ENCODE measurements at regions not wholly inside any gene's neighbourhood (a gene's known extent, or its start where the extent isn't known, plus 50 kb on each side); places are given as distances from the start of the nearest gene placed in this dataset.

DNA sequence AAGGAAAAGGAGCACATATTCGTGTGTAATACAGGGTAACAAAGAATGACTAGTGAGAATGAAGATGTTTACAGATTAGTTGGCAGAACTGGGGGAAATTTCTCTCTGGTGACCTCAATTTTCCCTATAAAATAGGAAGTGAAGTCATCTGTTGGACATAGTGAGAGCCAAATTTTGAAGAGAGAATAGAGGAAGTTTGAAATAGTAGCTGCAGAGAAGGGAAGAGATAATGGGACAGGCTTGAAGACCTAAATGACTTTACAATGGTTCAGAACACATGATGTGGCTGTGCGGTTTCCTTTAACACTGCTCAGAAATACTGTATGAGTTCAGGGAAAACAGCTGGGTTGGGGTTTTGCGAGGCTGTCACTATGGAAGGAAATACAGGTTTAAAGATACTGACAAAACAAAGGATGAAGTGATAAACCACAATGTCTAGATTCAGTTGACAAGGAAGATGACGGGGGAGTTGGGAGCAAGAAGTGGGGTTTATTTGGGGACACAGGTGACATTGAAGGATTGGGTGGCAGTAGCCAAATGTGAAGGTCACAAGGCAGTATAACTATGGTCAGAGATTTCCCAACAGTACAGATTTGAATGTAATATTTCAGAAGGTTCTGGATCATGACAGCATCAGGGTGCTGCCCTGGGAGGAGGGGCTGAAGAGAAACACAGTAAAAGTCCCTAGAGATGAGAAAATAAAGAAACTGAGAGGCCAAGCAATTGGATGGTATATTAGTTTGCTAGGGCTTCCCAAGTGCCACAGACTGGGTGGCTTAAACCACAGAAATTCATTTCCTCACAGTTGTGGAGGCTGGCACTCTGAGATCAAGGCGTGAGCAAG, 82.6 kb upstream of the TANK start:
- DNase-seq, result no peak

DNA sequence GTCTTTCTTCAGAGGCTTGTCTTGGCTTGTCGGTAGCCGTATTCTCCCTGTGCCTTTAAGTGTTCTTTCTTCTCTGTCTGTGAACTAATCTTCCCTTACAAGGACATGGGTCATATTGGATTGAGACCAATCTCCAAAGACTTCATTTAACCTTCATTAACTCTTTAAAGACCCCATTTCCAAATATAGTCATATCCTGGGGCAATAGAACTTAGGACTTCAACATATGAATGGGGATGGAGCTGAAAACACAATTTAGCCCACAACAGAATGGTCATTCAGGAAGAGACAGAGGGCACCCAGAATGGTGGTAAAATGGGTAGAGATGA, 82.1 kb upstream of the TANK start:
- DNase-seq, result no peak

- no peak for DNase-seq
These were observed 75.1 kb upstream of the TANK start for GRCh38 chr2:161085149-161085548.

DNA sequence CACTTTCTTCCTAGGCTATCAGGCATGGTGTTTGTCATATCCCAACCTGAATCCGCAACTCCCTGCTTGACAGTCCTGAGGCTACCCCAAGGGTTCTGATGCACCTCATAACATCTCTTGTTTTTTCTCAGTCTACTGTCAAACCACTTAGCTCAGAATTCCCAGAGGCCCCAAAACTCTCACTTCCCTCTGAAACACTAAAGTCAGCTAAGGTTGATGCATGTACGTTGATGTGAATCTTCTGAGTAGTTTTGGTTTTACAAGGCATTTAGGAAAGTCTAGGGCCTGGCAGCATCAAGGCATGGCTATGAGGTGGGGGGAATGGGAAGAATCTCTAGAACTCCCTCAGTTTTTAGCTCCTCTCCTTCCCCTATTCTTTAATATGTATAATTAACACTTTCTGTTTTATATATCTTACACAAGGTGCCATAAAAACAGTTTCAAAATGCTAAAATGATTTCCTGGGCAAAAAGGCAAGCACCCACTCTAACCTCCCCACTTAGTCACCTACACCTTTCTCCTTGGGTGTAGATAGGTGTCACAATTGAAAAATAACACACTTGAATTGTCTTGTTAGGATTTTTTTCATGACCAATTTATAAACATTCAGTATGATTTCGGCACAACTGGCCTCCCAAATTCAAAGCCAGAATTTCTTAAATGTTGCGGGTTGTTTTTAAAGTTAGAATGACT, 71.4 kb upstream of the TANK start:
- no peak for DNase-seq

DNA sequence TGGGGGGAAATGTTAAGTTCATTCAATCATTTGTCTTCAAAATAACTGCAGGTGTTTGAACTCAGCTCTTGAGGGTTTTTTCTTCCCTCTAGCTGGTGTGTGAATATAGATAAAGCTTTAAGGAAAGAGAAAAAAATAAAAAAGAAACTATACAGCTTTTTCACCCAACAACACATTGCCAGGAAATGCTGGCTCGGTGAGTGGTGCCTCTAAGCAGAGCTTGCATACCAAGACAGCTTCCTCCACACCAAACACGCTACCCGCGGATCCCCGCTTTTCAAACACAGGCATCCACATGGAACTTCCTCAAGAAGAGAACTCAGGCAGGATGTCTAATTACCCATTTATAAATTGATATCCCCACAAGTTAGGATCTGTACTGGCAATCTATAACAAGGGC, 69.8 kb upstream of the TANK start:
- DNase-seq, result no peak

- DNase-seq, result no peak
These were observed 64.9 kb upstream of the TANK start for GRCh38 chr2:161095314-161095713.

GRCh38 chr2:161096336-161096735, 63.9 kb upstream of the TANK start:
- no peak for DNase-seq

GRCh38 chr2:161097157-161097556, 63.1 kb upstream of the TANK start:
- DNase-seq, result no peak

DNA sequence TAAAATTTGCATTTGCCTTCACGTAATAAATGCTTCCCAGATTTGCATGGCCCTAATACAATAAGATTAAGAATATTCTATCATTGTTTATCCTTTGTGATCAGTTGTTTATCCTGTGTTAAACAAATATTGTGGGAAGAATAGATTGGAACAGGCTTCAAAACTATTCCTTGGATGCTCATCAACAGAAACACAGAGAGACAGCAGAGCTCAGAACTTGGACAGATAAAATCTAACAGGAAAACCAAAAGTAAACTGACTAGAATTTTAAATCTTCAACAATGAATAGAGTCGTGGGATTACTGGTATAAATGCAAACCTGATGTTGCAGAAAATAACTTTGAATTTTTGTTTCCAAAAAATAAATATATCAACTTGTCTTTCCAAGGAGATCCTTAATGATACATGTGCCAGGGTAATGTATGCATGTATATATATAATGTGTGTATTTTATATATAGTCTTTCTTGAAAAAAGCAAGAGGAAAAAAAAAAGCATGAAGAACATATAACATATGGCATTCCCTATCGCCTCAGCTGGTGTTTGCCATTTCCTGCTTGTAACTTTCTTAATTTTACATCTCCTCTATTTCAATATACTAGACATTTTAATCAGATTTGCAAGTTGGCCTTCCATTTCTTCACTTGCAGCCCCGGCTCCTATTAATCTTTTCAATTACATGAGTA, 59.9 kb upstream of the TANK start:
- no peak for DNase-seq

DNA sequence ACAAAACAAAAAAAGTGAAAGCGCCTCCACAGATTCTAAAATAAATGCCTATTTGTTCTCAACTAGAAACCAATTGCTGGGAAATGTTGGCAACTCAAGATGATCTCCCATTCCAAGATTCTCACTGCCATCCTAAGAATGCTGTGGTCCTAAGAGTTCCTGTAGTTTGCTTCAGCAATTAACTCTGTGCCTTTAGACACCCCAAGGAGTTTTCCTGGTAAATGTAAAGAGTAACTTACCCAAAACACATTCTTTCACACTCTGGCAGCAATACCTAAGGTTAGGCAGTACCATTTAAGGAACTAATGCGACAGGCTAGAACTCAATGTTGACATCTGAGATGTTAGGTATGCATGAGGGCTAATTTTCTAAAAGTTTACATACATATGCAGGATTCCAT, 58.8 kb upstream of the TANK start:
- no peak for DNase-seq

- no peak for DNase-seq
These were observed 57.3 kb upstream of the TANK start for GRCh38 chr2:161102770-161103450.

GRCh38 chr2:161103451-161103831, 56.8 kb upstream of the TANK start:
- DNase-seq, result no peak

GRCh38 chr2:161104054-161104553, 56.1 kb upstream of the TANK start:
- DNase-seq, result no peak

DNA sequence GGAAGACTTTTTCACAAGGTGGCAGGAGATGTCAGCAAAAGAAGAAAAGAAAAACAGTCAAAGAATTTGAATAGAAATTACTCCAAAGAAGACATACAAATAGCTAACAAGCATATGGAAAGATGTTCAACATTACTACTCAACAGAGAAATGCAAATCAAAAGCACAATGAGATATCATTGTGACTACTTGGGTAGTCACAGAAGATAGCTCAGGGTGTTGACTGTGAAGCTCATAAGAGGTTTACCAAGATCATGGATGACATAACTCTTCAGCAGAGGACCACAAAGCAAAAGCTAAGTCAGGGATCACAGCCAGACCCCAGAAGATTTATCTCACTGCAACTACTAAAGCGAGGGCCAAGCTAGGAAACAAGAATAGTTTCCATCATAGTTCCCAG, 53.0 kb upstream of the TANK start:
- DNase-seq, result no peak

All from NCI-H1930 (cell line).